WERI-Rb-1 (cell line): ENCODE measurements at regions not wholly inside any gene's neighbourhood (a gene's known extent, or its start where the extent isn't known, plus 50 kb on each side); places are given as distances from the start of the nearest gene placed in this dataset.

ENCODE experiments used
- DNase-seq: peaks from one replicate; pipeline ENCODE4 v3.0.0-alpha.2; 2020
- H3K27ac ChIP-seq: fragments of 250-450 bp; sonication (Bioruptor Pico); 2 replicates; pipeline ENCODE4 v1.5.1; 2020; ENCODE audit warnings: mild to moderate bottlenecking, moderate library complexity
- H3K27me3 ChIP-seq: fragments of 250-450 bp; sonication (Bioruptor Pico); 2 replicates; pipeline ENCODE4 v1.5.1; 2021; ENCODE audit warnings: mild to moderate bottlenecking, low read depth, moderate library complexity; ENCODE audit not compliant: insufficient read depth, severe bottlenecking
- H3K36me3 ChIP-seq: fragments of 250-450 bp; sonication (Bioruptor Pico); 2 replicates; pipeline ENCODE4 v1.5.1; 2020; ENCODE audit warnings: mild to moderate bottlenecking, moderate library complexity
- H3K4me3 ChIP-seq: 2 replicates; pipeline ENCODE4 v1.5.1; 2011; ENCODE audit warnings: low read depth, mild to moderate bottlenecking, control low read depth, low read length
- H3K9me3 ChIP-seq: fragments of 250-450 bp; sonication (Bioruptor Pico); 2 replicates; pipeline ENCODE4 v1.5.1; 2021; ENCODE audit warnings: mild to moderate bottlenecking, moderate library complexity; ENCODE audit not compliant: severe bottlenecking
- TF ChIP-seq, protein P1 (sequence below): IDR thresholded peaks from 2 replicates; pipeline ENCODE4 v1.5.1; 2011; ENCODE audit warnings: low read depth, mild to moderate bottlenecking, control low read depth, inconsistent platforms, low read length

DNA sequence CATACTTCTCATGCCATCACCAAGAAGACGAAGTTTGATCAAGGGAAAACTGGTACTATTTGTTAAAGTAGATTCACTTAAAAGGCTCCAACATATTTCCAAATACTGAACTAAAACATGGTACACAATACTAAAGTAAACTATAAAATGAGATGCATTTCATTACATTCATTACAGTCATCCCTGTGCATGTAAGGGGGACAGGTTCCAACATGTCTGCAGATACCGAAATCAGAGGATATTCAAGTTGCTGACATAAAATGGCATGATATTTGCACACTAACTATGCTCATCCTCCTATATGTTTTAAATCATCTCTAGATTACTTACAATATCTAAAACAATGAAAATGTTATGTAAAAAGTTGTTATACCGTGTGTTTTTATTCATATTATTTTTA is 893.9 kb upstream of the MANEA start:
- Histone ChIP-seq H3K27me3 (no peaks in the 10 kb centered on the region), H3K27ac (no peak overlapping the region), H3K4me3 (no peak overlapping the region), H3K36me3 (no peaks in the 10 kb centered on the region), H3K9me3 (no peaks in the 10 kb centered on the region)
- DNase-seq: no peak
- TF ChIP-seq, protein P1, sequence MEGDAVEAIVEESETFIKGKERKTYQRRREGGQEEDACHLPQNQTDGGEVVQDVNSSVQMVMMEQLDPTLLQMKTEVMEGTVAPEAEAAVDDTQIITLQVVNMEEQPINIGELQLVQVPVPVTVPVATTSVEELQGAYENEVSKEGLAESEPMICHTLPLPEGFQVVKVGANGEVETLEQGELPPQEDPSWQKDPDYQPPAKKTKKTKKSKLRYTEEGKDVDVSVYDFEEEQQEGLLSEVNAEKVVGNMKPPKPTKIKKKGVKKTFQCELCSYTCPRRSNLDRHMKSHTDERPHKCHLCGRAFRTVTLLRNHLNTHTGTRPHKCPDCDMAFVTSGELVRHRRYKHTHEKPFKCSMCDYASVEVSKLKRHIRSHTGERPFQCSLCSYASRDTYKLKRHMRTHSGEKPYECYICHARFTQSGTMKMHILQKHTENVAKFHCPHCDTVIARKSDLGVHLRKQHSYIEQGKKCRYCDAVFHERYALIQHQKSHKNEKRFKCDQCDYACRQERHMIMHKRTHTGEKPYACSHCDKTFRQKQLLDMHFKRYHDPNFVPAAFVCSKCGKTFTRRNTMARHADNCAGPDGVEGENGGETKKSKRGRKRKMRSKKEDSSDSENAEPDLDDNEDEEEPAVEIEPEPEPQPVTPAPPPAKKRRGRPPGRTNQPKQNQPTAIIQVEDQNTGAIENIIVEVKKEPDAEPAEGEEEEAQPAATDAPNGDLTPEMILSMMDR: no peak

DNA sequence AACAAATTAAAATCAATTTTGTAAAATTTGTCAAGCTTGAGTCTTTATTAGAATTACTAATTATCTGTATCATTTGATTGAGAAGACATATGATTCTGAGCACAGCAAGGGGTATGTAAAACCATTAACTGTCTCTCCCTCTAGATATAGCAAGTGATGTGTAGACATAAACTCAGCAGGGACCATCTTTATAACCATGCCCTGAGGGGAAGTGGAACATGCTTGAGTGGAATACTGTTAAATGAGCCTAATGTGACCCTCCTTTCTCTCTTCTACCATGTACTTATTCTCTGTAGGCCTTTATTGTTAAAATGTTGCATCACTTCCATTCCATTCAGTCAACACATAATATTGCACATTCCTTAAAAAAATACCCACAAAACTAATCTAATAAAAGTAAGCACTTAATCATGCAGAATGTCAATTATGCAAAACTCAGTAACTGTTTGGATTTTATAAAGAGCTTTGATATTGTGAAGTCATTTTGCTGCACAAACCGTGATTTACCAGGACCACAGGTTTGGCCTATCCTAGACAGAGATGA is 896.6 kb upstream of the MANEA start:
- Histone ChIP-seq H3K36me3 (no peaks in the 10 kb centered on the region), H3K4me3 (no peak overlapping the region), H3K9me3 (no peaks in the 10 kb centered on the region), H3K27me3 (no peaks in the 10 kb centered on the region), H3K27ac (no peak overlapping the region)
- TF ChIP-seq, protein P1: no peak
- no peak for DNase-seq

DNA sequence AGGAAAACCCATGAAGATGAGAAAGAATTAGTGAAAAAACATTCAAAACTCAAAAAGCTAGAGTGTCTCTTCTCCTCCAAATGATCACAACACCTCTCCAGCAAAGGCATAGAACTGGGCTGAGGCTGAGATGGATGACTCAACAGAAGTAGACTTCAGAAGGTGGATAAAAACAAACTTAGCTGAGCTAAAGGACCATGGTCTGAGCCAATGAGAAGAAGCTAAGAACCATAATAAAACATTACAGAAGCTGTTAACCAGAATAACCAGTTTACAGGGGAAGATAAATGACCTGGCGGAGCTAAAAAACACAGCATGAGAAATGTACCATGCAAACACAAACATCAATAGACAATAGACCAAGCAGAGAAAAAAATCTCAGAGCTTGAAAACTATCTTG is 904.1 kb upstream of the MANEA start:
- no peak overlapping the region for H3K27ac ChIP-seq

DNA sequence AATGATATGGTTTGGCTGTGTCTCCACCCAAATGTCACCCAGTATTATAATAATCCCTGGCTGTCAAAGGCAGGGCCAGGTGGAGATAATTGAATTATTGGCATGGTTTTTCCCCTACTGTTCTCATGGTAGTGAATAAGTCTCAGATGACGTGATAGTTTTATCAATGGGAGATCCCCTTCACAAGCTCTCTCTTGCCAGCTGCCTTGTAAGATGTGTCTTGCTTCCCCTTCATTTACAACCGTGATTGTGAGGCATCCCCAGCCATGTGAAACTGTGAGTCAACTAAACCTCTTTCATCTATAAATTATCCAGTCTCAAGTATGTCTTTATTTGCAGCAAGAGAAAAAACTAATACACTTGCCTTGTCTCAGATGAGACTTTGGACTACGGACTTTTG is 907.3 kb upstream of the MANEA start:
- TF ChIP-seq, protein P1: no peak
- no peak for DNase-seq

More for the DNA sequence above, 904.1 kb upstream of the MANEA start:
- Histone ChIP-seq H3K36me3 (no peaks in the 10 kb centered on the region), H3K4me3 (no peak overlapping the region), H3K27me3 (no peaks in the 10 kb centered on the region), H3K9me3 (no peaks in the 10 kb centered on the region)
- DNase-seq: no peak
- TF ChIP-seq, protein P1: no peak

GRCh38 chr6:94668876-94669275 is 908.5 kb upstream of the MANEA start:
- H3K36me3 ChIP-seq: no peaks in the 10 kb centered on the region
- H3K4me3 ChIP-seq: no peak overlapping the region
- TF ChIP-seq, protein P1: no peak
- no peak overlapping the region for H3K27ac ChIP-seq
- no peaks in the 10 kb centered on the region for H3K27me3 ChIP-seq
- H3K9me3 ChIP-seq: no peaks in the 10 kb centered on the region
- DNase-seq: no peak

More for the DNA sequence above, 907.3 kb upstream of the MANEA start:
- no peaks in the 10 kb centered on the region for H3K9me3 ChIP-seq
- no peak overlapping the region for H3K4me3 ChIP-seq
- no peak overlapping the region for H3K27ac ChIP-seq
- no peaks in the 10 kb centered on the region for H3K27me3 ChIP-seq
- H3K36me3 ChIP-seq: no peaks in the 10 kb centered on the region

- Histone ChIP-seq H3K36me3 (no peaks in the 10 kb centered on the region), H3K27ac (no peak overlapping the region), H3K4me3 (no peak overlapping the region), H3K27me3 (no peaks in the 10 kb centered on the region), H3K9me3 (no peaks in the 10 kb centered on the region)
- no peak for DNase-seq
- TF ChIP-seq, protein P1: no peak
These were observed 918.4 kb upstream of the MANEA start for GRCh38 chr6:94658929-94659328.
